SW480 (cell line): ENCODE measurements at regions not wholly inside any gene's neighbourhood (a gene's known extent, or its start where the extent isn't known, plus 50 kb on each side); places are given as distances from the start of the nearest gene placed in this dataset.

Experiments
- DNase-seq: peaks from one replicate; pipeline ENCODE4 v3.0.0-alpha.2; 2016; ENCODE audit warnings: low spot score

GRCh38 chr7:155973451-155973997, 161.3 kb upstream of the SHH start:
- no peak for DNase-seq

GRCh38 chr7:155972651-155973390, 160.6 kb upstream of the SHH start:
- no peak for DNase-seq

DNA sequence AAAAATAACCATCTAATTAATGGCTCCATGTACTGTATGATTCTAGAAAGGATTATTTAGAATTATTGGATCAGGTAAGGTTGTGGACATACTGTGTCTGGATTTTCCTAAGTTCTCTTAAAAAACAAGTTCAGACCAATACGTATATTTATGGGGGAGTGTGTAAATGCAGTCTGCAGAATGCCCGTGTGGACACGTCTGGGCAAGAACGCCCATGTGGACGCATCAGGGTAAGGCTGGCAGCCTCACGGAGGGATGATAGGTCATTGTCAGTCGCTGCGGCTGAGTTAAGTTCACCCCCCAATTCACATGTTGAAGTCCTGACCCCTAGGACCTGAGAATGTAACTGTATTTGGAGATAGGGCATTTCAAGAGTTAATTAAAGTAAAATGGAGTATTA, 160.0 kb upstream of the SHH start:
- no peak for DNase-seq

- no peak for DNase-seq
Observed at GRCh38 chr7:155971180-155971770, 159.0 kb upstream of the SHH start.

GRCh38 chr7:155969192-155969929, 157.1 kb upstream of the SHH start:
- no peak for DNase-seq

GRCh38 chr7:155965010-155965409, 152.7 kb upstream of the SHH start:
- DNase-seq = peak; percentile 86

DNA sequence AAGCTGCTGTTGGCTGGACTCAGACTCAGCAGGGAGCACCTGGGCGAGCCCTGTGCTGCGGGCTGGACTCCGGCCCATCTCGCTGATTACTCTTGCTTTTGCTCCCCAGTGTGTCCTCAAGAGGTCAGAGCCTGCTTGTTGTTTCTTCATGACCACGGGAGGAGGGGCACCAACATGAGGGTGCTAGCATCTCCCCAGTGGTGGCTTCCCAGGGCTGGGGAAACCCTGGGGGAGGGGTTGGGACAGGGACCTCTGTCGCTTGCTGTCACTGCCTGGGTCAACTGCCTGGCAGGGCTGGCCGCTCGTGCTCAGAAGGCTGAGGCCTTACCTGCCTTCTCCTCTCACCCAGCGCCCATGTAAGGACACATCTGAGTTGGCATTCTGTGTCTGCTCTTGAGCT, 152.3 kb upstream of the SHH start:
- DNase-seq = peak; percentile 49

DNA sequence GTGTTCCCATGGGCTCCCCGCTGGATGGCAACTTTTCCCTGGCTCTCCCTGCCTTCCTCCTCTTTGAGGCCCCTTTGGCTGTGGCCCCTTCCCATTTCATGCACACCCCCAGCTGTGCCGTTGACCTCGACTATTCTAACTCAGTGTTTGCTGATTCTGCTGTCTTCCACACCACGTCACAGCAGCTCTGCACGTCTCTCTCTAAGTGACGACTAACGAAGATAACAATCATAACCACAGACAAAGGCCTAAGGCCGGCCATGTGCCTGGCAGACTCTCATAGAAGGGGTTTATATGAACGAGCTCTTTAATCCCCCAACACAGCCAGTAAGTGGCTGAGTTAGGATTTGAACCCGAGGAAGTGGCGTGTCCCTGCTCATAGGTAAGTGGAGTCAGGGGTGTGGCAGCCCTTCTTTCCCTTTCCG, 151.5 kb upstream of the SHH start:
- DNase-seq = no peak

- DNase-seq = no peak
Observed at GRCh38 chr7:155963356-155963755, 151.1 kb upstream of the SHH start.

GRCh38 chr7:155962968-155963300, 150.7 kb upstream of the SHH start:
- DNase-seq = no peak

DNA sequence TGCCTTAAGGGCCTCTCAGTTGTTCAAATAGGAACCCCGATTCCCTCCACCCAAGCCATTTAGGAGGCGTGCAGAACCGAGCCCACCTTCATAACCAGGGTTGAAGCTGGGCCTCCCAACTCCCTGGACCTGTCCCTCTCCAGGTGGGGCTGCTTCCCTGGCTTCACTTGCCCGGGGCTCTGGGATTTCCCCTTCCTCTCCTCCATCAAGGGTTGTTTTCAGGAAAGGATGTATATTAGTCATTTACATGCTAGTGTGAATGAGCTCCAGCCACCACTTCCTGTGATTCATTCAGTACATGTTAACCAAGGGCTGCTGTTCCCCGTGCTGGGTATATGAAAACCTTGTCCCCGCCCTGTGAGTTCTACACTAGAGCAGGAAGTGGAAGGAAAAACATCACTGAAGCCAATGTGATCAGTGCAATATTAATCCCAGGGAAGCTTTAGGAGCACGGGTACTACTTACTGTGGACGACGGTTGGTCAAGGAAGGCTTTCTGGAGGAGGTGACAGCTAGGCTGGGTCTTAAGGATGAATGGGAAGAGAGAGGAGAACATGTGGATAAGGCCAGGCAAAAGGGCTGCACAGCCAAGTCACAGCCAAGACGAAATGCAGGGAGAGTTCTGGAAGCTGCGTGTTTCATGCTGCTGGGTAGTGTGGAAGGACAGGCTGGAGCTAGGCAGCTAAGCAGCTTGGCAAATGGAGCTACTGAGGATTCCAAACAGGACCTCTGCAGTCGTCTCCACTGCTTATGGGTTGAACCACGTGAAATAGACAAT, 150.1 kb upstream of the SHH start:
- DNase-seq = peak; percentile 95

GRCh38 chr7:155961241-155962190, 149.3 kb upstream of the SHH start:
- peak; percentile 97 for DNase-seq

DNA sequence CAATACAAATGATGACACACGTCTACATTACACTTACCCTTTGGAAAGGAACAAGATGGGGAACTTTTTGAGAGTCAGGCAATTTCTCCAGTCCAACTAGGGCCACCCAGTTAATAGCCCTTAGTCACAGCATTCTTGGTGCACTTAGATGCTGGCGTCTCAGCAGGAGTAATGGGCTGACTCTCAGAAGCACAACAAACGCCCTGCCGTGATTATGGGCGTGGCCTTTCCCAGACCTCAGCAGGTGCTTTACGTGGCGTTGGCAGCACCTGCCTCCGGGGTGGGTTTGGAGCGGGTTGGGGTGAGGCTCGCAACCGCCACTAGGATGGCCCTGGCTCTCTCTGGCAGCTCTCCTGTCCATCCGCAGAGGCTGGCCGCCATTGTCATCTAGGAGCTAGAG, 147.6 kb upstream of the SHH start:
- peak; percentile 78 for DNase-seq

DNA sequence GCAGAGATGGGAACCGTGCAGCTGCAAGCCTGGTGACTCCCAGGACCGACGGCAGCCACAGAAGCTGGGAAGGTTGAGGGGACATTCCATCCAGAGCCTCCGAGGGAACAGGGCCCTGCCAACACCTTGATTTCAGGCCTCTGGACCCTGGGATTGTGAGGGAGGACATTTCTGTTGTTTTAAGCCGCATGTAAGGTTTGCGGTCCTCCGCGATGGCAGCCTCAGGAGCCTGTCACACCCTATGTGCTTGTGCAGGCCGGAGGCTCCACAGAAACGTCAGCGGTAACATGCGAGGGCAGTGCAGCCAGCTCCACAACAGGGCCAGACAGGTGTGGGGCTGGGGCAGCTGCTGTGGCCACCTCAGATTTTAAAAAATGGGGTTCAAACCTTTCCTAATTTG, 144.7 kb upstream of the SHH start:
- no peak for DNase-seq

- no peak for DNase-seq
Observed at GRCh38 chr7:155955367-155955635, 143.0 kb upstream of the SHH start.

- no peak for DNase-seq
Observed at GRCh38 chr7:155954550-155955366, 142.5 kb upstream of the SHH start.

DNA sequence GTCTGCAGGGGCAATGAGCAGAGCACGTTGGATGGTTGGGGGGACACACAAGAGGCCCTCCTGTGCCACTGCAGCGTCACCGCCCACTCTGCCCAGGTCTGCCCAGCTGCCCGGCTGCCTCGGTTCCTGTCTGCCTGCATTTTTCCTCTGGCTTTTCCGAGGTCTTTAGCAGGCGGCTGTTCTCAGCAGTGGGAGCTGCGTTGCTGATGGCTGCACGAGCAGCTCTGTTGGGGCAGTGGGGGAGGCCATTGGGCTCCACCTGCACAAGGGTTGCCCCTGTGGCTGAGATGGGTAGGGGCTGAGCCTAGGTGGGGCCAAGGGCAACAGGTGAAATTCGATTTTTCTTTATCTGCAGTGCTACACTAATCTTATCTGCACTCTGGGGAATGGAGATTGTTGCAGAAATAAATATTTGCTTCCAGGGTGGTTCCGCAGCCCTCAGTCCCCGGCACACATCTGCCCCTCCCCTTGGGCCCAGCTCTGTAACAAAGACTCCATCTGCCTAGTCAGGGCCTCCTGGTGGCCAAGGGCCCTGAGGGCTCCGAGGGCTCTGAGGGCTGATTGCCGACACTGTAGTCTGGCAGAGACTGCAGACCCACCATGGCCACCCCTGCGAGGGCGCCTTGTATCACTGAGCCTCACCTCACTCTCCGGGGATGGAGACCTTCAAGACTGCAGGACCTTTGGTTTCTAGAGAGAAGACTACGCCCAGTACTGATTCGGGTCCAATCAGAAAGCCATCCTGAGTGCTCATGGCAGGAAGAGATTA, 141.7 kb upstream of the SHH start:
- no peak for DNase-seq

GRCh38 chr7:155953501-155953778, 141.2 kb upstream of the SHH start:
- DNase-seq = no peak

DNA sequence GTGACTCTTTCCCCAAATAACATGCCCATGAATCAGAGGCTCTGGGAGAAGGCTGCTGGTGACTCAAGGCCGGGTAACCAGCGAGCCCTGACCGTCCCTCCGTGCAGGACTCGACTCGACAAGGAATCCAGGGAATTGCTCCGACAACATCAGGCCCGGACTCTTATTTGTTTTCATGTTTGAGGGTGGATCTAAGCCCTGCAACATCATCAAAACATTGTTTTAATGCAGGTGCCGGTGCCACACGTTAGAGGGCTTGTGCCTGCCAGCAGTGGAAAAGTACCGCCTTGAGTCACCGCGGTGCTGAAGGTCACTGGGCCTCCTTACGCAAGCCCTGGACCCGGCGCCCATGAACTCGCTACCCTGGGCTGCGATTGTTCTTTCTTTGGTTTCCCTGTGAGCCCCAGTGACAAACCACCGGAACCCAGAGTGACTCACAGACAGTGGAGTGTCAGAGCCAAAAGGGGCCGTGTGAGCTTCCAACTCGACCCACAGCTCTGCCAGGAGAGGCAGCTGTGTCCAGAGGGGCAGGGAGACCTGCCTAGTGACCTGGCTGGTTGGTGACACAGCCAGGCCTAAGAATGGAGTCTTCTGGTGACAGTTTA, 139.4 kb upstream of the SHH start:
- peak; percentile 96 for DNase-seq
